GM23338 (cell line): ENCODE measurements at regions not wholly inside any gene's neighbourhood (a gene's known extent, or its start where the extent isn't known, plus 50 kb on each side); places are given as distances from the start of the nearest gene placed in this dataset.

Experiments used
- ATAC-seq: fragments of 200-7000 bp; cut with Tn5 transposase; 3 replicates; pipeline ENCODE4 v1.9.1; 2020
- DNase-seq: peaks from one replicate; pipeline ENCODE4 v3.0.0-alpha.2; 2015; ENCODE audit warnings: low spot score
- H2AFZ ChIP-seq: fragments of 200-600 bp; sonication (generic); 2 replicates; pipeline ENCODE4 v1.8.0; 2016; ENCODE audit warnings: antibody characterized with exemption, mild to moderate bottlenecking, moderate library complexity
- H3F3A ChIP-seq: fragments of 200-600 bp; sonication (generic); replicated peaks from 2 replicates; pipeline ENCODE4 v1.8.0; 2017; ENCODE audit warnings: antibody characterized with exemption, mixed run types, low read depth
- H3K27ac ChIP-seq: fragments of 200-600 bp; sonication (generic); 2 replicates; pipeline ENCODE4 v1.6.1; 2016; ENCODE audit warnings: low read depth
- H3K27me3 ChIP-seq: fragments of 200-600 bp; sonication (generic); 2 replicates; pipeline ENCODE4 v1.8.0; 2016; ENCODE audit warnings: mild to moderate bottlenecking, mixed run types, moderate library complexity; ENCODE audit not compliant: insufficient read depth
- H3K36me3 ChIP-seq: fragments of 200-600 bp; sonication (generic); 2 replicates; pipeline ENCODE4 v1.8.0; 2016; ENCODE audit warnings: mild to moderate bottlenecking; ENCODE audit not compliant: insufficient read depth
- H3K4me1 ChIP-seq: fragments of 200-600 bp; sonication (generic); 2 replicates; pipeline ENCODE4 v1.8.0; 2016; ENCODE audit warnings: mild to moderate bottlenecking, moderate library complexity; ENCODE audit not compliant: insufficient read depth
- H3K4me2 ChIP-seq: fragments of 200-600 bp; sonication (generic); 2 replicates; pipeline ENCODE4 v1.7.1; 2017; ENCODE audit warnings: mixed run types
- H3K4me3 ChIP-seq: fragments of 200-600 bp; sonication (generic); 2 replicates; pipeline ENCODE4 v1.6.1; 2016; ENCODE audit warnings: mixed run types
- H3K79me2 ChIP-seq: fragments of 200-600 bp; sonication (generic); replicated peaks from 2 replicates; pipeline ENCODE4 v1.8.0; 2017; ENCODE audit warnings: mild to moderate bottlenecking; ENCODE audit not compliant: insufficient read depth
- H3K9me2 ChIP-seq: fragments of 200-600 bp; sonication (generic); 2 replicates; pipeline ENCODE4 v1.8.0; 2017; ENCODE audit not compliant: insufficient read depth
- H4K20me1 ChIP-seq: fragments of 200-600 bp; sonication (generic); replicated peaks from 2 replicates; pipeline ENCODE4 v1.8.0; 2017; ENCODE audit warnings: mild to moderate bottlenecking; ENCODE audit not compliant: insufficient read depth
- H3K27ac Mint-ChIP-seq: 2 replicates; pipeline ENCODE4 v1.8.0; 2020; ENCODE audit warnings: inconsistent platforms, mild to moderate bottlenecking, moderate library complexity, mixed read lengths
- H3K27me3 Mint-ChIP-seq: 3 replicates; pipeline ENCODE4 v1.8.0; 2022; ENCODE audit warnings: low read depth, mild to moderate bottlenecking, moderate library complexity, mixed read lengths, inconsistent platforms; ENCODE audit not compliant: insufficient read depth, poor library complexity
- H3K36me3 Mint-ChIP-seq: 3 replicates; pipeline ENCODE4 v1.8.0; 2021; ENCODE audit warnings: low read depth, mild to moderate bottlenecking, inconsistent platforms, moderate library complexity, mixed read lengths
- H3K4me1 Mint-ChIP-seq: 3 replicates; pipeline ENCODE4 v1.8.0; 2020; ENCODE audit warnings: mild to moderate bottlenecking, inconsistent platforms, mixed read lengths
- H3K4me3 Mint-ChIP-seq: 3 replicates; pipeline ENCODE4 v1.8.0; 2021; ENCODE audit warnings: moderate library complexity, mild to moderate bottlenecking, inconsistent platforms, mixed read lengths
- H3K9me3 Mint-ChIP-seq: 3 replicates; pipeline ENCODE4 v1.8.0; 2020; ENCODE audit warnings: moderate library complexity, mild to moderate bottlenecking, inconsistent platforms, mixed read lengths
- CTCF ChIP-seq, 2 experiments: fragments of 200-600 bp in 1 of 2; sonication (generic) in 1 of 2; conservative IDR thresholded peaks; 2 replicates each; pipeline versions ENCODE4 v1.5.1 to v1.6.1; 2016 to 2017; ENCODE audit warnings: antibody characterized with exemption in 2 of 2, low read depth in 2 of 2, mild to moderate bottlenecking in 2 of 2, moderate library complexity in 1 of 2
- ETS1 ChIP-seq: IDR thresholded peaks from 2 replicates; pipeline ENCODE4 v1.6.1; 2016; ENCODE audit warnings: antibody characterized with exemption
- EZH2 ChIP-seq: fragments of 200-600 bp; sonication (generic); IDR thresholded peaks from one replicate; pipeline ENCODE4 v1.8.0; 2017; ENCODE audit warnings: antibody characterized with exemption, mild to moderate bottlenecking, low read depth; ENCODE audit not compliant: unreplicated experiment
- JUNB ChIP-seq: IDR thresholded peaks from one replicate; pipeline ENCODE4 v1.6.1; 2016; ENCODE audit warnings: antibody characterized with exemption; ENCODE audit not compliant: unreplicated experiment
- NANOG ChIP-seq: IDR thresholded peaks from 2 replicates; pipeline ENCODE4 v1.6.1; 2016; ENCODE audit warnings: antibody characterized with exemption, borderline replicate concordance
- POLR2AphosphoS5 ChIP-seq: IDR thresholded peaks from 2 replicates; pipeline ENCODE4 v1.6.1; 2016; ENCODE audit warnings: antibody characterized with exemption, low read depth
- REST ChIP-seq: IDR thresholded peaks from one replicate; pipeline ENCODE4 v1.6.1; 2018; ENCODE audit warnings: antibody characterized with exemption; ENCODE audit not compliant: unreplicated experiment
- ZNF114 ChIP-seq: fragments of 250-450 bp; sonication (Bioruptor Pico); IDR thresholded peaks from 2 replicates; pipeline ENCODE4 v1.5.0; 2020; ENCODE audit warnings: mild to moderate bottlenecking, moderate library complexity
- ZNF331 ChIP-seq: fragments of 250-450 bp; sonication (Bioruptor Pico); IDR thresholded peaks from 2 replicates; pipeline ENCODE4 v1.5.0; 2020; ENCODE audit warnings: low read depth, mild to moderate bottlenecking, moderate library complexity
- TF ChIP-seq, protein P1 (sequence below): fragments of 250-450 bp; sonication (Bioruptor Pico); IDR thresholded peaks from 2 replicates; pipeline ENCODE4 v1.5.0; 2020; ENCODE audit warnings: mild to moderate bottlenecking, moderate library complexity

GRCh38 chr5:56358046-56358445, 124.9 kb upstream of the ANKRD55 start:
- H4K20me1 ChIP-seq = no peaks in the 10 kb centered on the region
- H3K36me3 ChIP-seq = no peaks in the 10 kb centered on the region
- DNase-seq (no peak), ATAC-seq (no peak)
- peaks cover 2% of the 10 kb centered on the region; the same call in 1 of the 3 replicates for H3K4me1 Mint-ChIP-seq
- no peaks in the 10 kb centered on the region; the same call in 1 of the 2 replicates for H3K9me2 ChIP-seq
- no peak overlapping the region for H3K4me3 ChIP-seq
- H2AFZ ChIP-seq = no peak overlapping the region
- H3K27ac ChIP-seq = no peak overlapping the region
- H3F3A ChIP-seq = no peaks in the 10 kb centered on the region
- H3K27ac Mint-ChIP-seq = no peak overlapping the region
- no peaks in the 10 kb centered on the region for H3K27me3 ChIP-seq
- H3K4me2 ChIP-seq = no peak overlapping the region
- no peak overlapping the region for H3K4me3 Mint-ChIP-seq
- peaks cover 5% of the 10 kb centered on the region; the same call in 1 of the 2 replicates for H3K4me1 ChIP-seq
- H3K27me3 Mint-ChIP-seq = peaks cover 4% of the 10 kb centered on the region
- H3K79me2 ChIP-seq = no peaks in the 10 kb centered on the region
- H3K36me3 Mint-ChIP-seq = no peaks in the 10 kb centered on the region
- TF ChIP-seq ZNF114 = no peak
- H3K9me3 Mint-ChIP-seq = no peaks in the 10 kb centered on the region

- H3K27ac ChIP-seq = no peak overlapping the region
- H2AFZ ChIP-seq = no peak overlapping the region
- Mint-ChIP-seq H3K27ac (no peak overlapping the region), H3K27me3 (peaks cover 4% of the 10 kb centered on the region), H3K9me3 (no peaks in the 10 kb centered on the region), H3K4me3 (no peak overlapping the region), H3K4me1 (peaks cover 8% of the 10 kb centered on the region; the same call in 1 of the 3 replicates), H3K36me3 (no peaks in the 10 kb centered on the region)
- H3K27me3 ChIP-seq = no peaks in the 10 kb centered on the region
- no peaks in the 10 kb centered on the region; the same call in 1 of the 2 replicates for H3K9me2 ChIP-seq
- DNase-seq (peak; percentile 15), ATAC-seq (peak; percentile 29; the same call in 1 of the 3 replicates)
- no peaks in the 10 kb centered on the region for H3F3A ChIP-seq
- H3K4me2 ChIP-seq = no peak overlapping the region
- peaks cover 11% of the 10 kb centered on the region for H3K4me1 ChIP-seq
- no peak overlapping the region for H3K4me3 ChIP-seq
- no peaks in the 10 kb centered on the region for H4K20me1 ChIP-seq
- no peaks in the 10 kb centered on the region for H3K79me2 ChIP-seq
- no peaks in the 10 kb centered on the region for H3K36me3 ChIP-seq
- TF ChIP-seq ZNF114 = no peak
- TF ChIP-seq NANOG = no peak
- TF ChIP-seq ZNF331 (CRISPR knock-in tag) = no peak
- TF ChIP-seq CTCF (conservative IDR thresholded peaks at IDR 0.05; ENCODE audit: low read depth in 2 of 2) = no peak
- TF ChIP-seq ETS1 = no peak
- TF ChIP-seq POLR2AphosphoS5 = no peak
- TF ChIP-seq REST = no peak
- TF ChIP-seq, protein P1, sequence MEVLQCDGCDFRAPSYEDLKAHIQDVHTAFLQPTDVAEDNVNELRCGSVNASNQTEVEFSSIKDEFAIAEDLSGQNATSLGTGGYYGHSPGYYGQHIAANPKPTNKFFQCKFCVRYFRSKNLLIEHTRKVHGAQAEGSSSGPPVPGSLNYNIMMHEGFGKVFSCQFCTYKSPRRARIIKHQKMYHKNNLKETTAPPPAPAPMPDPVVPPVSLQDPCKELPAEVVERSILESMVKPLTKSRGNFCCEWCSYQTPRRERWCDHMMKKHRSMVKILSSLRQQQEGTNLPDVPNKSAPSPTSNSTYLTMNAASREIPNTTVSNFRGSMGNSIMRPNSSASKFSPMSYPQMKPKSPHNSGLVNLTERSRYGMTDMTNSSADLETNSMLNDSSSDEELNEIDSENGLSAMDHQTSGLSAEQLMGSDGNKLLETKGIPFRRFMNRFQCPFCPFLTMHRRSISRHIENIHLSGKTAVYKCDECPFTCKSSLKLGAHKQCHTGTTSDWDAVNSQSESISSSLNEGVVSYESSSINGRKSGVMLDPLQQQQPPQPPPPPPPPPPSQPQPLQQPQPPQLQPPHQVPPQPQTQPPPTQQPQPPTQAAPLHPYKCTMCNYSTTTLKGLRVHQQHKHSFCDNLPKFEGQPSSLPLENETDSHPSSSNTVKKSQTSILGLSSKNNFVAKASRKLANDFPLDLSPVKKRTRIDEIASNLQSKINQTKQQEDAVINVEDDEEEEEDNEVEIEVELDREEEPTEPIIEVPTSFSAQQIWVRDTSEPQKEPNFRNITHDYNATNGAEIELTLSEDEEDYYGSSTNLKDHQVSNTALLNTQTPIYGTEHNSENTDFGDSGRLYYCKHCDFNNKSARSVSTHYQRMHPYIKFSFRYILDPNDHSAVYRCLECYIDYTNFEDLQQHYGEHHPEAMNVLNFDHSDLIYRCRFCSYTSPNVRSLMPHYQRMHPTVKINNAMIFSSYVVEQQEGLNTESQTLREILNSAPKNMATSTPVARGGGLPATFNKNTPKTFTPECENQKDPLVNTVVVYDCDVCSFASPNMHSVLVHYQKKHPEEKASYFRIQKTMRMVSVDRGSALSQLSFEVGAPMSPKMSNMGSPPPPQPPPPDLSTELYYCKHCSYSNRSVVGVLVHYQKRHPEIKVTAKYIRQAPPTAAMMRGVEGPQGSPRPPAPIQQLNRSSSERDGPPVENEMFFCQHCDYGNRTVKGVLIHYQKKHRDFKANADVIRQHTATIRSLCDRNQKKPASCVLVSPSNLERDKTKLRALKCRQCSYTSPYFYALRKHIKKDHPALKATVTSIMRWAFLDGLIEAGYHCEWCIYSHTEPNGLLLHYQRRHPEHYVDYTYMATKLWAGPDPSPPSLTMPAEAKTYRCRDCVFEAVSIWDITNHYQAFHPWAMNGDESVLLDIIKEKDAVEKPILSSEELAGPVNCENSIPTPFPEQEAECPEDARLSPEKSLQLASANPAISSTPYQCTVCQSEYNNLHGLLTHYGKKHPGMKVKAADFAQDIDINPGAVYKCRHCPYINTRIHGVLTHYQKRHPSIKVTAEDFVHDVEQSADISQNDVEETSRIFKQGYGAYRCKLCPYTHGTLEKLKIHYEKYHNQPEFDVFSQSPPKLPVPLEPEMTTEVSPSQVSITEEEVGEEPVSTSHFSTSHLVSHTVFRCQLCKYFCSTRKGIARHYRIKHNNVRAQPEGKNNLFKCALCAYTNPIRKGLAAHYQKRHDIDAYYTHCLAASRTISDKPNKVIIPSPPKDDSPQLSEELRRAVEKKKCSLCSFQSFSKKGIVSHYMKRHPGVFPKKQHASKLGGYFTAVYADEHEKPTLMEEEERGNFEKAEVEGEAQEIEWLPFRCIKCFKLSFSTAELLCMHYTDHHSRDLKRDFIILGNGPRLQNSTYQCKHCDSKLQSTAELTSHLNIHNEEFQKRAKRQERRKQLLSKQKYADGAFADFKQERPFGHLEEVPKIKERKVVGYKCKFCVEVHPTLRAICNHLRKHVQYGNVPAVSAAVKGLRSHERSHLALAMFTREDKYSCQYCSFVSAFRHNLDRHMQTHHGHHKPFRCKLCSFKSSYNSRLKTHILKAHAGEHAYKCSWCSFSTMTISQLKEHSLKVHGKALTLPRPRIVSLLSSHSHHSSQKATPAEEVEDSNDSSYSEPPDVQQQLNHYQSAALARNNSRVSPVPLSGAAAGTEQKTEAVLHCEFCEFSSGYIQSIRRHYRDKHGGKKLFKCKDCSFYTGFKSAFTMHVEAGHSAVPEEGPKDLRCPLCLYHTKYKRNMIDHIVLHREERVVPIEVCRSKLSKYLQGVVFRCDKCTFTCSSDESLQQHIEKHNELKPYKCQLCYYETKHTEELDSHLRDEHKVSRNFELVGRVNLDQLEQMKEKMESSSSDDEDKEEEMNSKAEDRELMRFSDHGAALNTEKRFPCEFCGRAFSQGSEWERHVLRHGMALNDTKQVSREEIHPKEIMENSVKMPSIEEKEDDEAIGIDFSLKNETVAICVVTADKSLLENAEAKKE = no peak
- TF ChIP-seq EZH2 = no peak
- TF ChIP-seq JUNB = no peak
Observed at GRCh38 chr5:56357426-56357825, 124.3 kb upstream of the ANKRD55 start.
